ENCODE measurements at regions not wholly inside any gene's neighbourhood (a gene's known extent, or its start where the extent isn't known, plus 50 kb on each side); places are given as distances from the start of the nearest gene placed in this dataset.

DNA sequence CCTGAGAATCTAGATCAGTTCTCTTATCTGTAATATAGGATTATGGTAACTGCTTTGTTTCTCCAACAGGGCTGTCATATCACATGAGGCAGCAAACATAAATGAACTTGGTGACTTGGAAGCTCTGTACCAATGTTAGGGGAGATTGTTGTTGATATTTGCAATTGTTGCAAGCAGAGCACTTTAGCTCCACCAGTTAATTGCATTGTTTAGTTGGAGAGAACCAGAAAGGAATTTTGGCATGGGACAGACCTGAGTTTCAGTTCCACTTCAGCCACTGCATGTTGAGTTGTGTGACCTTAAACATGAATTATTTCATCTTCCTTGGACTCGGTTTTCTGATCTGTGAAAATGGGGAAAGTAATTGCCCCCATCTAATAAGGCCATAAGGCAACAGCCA lies 142.3 kb upstream of the JUN start:
- DNase-seq (ENCODE audit: low read depth) (no peak), FAIRE-seq (no peak)
- no peaks in the 10 kb centered on the region for H4K20me1 ChIP-seq (ENCODE audit: insufficient read depth, low read length)
- no peak overlapping the region for H3K4me2 ChIP-seq (ENCODE audit: low read length)
- TF ChIP-seq EZH2 (IDR thresholded peaks at IDR 0.05; ENCODE audit: insufficient read depth, low read length), result no peak
- TF ChIP-seq, protein P1, sequence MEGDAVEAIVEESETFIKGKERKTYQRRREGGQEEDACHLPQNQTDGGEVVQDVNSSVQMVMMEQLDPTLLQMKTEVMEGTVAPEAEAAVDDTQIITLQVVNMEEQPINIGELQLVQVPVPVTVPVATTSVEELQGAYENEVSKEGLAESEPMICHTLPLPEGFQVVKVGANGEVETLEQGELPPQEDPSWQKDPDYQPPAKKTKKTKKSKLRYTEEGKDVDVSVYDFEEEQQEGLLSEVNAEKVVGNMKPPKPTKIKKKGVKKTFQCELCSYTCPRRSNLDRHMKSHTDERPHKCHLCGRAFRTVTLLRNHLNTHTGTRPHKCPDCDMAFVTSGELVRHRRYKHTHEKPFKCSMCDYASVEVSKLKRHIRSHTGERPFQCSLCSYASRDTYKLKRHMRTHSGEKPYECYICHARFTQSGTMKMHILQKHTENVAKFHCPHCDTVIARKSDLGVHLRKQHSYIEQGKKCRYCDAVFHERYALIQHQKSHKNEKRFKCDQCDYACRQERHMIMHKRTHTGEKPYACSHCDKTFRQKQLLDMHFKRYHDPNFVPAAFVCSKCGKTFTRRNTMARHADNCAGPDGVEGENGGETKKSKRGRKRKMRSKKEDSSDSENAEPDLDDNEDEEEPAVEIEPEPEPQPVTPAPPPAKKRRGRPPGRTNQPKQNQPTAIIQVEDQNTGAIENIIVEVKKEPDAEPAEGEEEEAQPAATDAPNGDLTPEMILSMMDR (IDR thresholded peaks at IDR 0.05; ENCODE audit: insufficient read depth, low read depth, low read length), result no peak
- no peaks in the 10 kb centered on the region for H3K9me3 ChIP-seq (ENCODE audit: insufficient read depth, low read depth, low read length)
- Mint-ChIP-seq H3K36me3 (ENCODE audit: low read depth, unreplicated experiment) (no peaks in the 10 kb centered on the region), H3K9me3 (ENCODE audit: unreplicated experiment) (no peaks in the 10 kb centered on the region), H3K4me3 (ENCODE audit: unreplicated experiment) (no peak overlapping the region), H3K4me1 (ENCODE audit: low read depth, unreplicated experiment) (peaks cover 27% of the 10 kb centered on the region), H3K27me3 (ENCODE audit: low read depth, unreplicated experiment) (peaks cover under 1% of the 10 kb centered on the region), H3K27ac (ENCODE audit: unreplicated experiment) (no peak overlapping the region)
- H3K4me1 ChIP-seq (ENCODE audit: insufficient read depth, low read length), result peaks cover 9% of the 10 kb centered on the region
- H3K27ac ChIP-seq (ENCODE audit: low read depth, low read length), result no peak overlapping the region
- no peaks in the 10 kb centered on the region for H3K79me2 ChIP-seq (ENCODE audit: insufficient read depth, low read length)
- H3K9ac ChIP-seq (ENCODE audit: low read length), result no peak overlapping the region
- H3K4me3 ChIP-seq (ENCODE audit: insufficient read depth, low read depth, low read length), result no peak overlapping the region
- no peaks in the 10 kb centered on the region for H3K36me3 ChIP-seq (ENCODE audit: insufficient read depth, low read length)
- no peak overlapping the region for H2AFZ ChIP-seq (ENCODE audit: low read depth, low read length)
- no peaks in the 10 kb centered on the region for H3K27me3 ChIP-seq (ENCODE audit: insufficient read depth, low read length)

- Mint-ChIP-seq H3K4me1 (ENCODE audit: low read depth, unreplicated experiment) (peaks cover 27% of the 10 kb centered on the region), H3K9me3 (ENCODE audit: unreplicated experiment) (no peaks in the 10 kb centered on the region), H3K27ac (ENCODE audit: unreplicated experiment) (peak overlapping the region; percentile 1), H3K36me3 (ENCODE audit: low read depth, unreplicated experiment) (no peaks in the 10 kb centered on the region), H3K4me3 (ENCODE audit: unreplicated experiment) (peak overlapping the region; percentile 35), H3K27me3 (ENCODE audit: low read depth, unreplicated experiment) (no peaks in the 10 kb centered on the region)
- Histone ChIP-seq H3K36me3 (ENCODE audit: insufficient read depth, low read length) (no peaks in the 10 kb centered on the region), H3K4me1 (ENCODE audit: insufficient read depth, low read length) (peaks cover 9% of the 10 kb centered on the region), H3K4me3 (ENCODE audit: insufficient read depth, low read depth, low read length) (no peak overlapping the region), H3K27ac (ENCODE audit: low read depth, low read length) (no peak overlapping the region), H3K79me2 (ENCODE audit: insufficient read depth, low read length) (no peaks in the 10 kb centered on the region), H3K27me3 (ENCODE audit: insufficient read depth, low read length) (no peaks in the 10 kb centered on the region), H3K9ac (ENCODE audit: low read length) (no peak overlapping the region), H4K20me1 (ENCODE audit: insufficient read depth, low read length) (no peaks in the 10 kb centered on the region), H2AFZ (ENCODE audit: low read depth, low read length) (no peak overlapping the region), H3K4me2 (ENCODE audit: low read length) (no peak overlapping the region), H3K9me3 (ENCODE audit: insufficient read depth, low read depth, low read length) (no peaks in the 10 kb centered on the region)
- FAIRE-seq (no peak), DNase-seq (ENCODE audit: low read depth) (no peak)
- TF ChIP-seq, protein P1 (IDR thresholded peaks at IDR 0.05; ENCODE audit: insufficient read depth, low read depth, low read length), result no peak
- TF ChIP-seq EZH2 (IDR thresholded peaks at IDR 0.05; ENCODE audit: insufficient read depth, low read length), result no peak
Measured at GRCh38 chr1:58927041-58927721, 143.3 kb upstream of the JUN start.

DNA sequence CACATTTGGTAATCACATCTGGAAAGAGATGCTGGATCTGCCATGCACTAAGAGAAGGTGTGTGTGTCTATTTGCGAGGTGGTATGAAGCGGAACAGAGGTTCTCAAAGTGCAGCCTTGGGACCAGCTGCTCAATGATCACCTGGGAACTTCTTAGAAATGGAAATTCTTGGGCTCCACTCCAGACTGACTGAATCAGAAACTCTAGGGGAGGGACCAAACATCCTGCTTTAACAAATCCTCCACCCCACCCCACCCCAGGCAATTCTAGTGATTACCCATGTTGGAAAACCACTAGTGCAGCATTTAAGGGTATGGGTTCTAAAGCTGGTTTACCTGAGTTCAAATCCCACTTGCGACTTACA lies 143.9 kb upstream of the JUN start:
- H3K4me1 ChIP-seq (ENCODE audit: insufficient read depth, low read length), result peaks cover 12% of the 10 kb centered on the region
- H2AFZ ChIP-seq (ENCODE audit: low read depth, low read length), result no peak overlapping the region
- FAIRE-seq (no peak), DNase-seq (ENCODE audit: low read depth) (no peak)
- H3K79me2 ChIP-seq (ENCODE audit: insufficient read depth, low read length), result no peaks in the 10 kb centered on the region
- H3K4me2 ChIP-seq (ENCODE audit: low read length), result no peak overlapping the region
- Mint-ChIP-seq H3K27me3 (ENCODE audit: low read depth, unreplicated experiment) (no peaks in the 10 kb centered on the region), H3K4me3 (ENCODE audit: unreplicated experiment) (no peak overlapping the region), H3K4me1 (ENCODE audit: low read depth, unreplicated experiment) (peaks cover 31% of the 10 kb centered on the region), H3K27ac (ENCODE audit: unreplicated experiment) (peak overlapping the region; percentile 1), H3K36me3 (ENCODE audit: low read depth, unreplicated experiment) (no peaks in the 10 kb centered on the region), H3K9me3 (ENCODE audit: unreplicated experiment) (no peaks in the 10 kb centered on the region)
- no peaks in the 10 kb centered on the region for H3K9me3 ChIP-seq (ENCODE audit: insufficient read depth, low read depth, low read length)
- no peak overlapping the region for H3K9ac ChIP-seq (ENCODE audit: low read length)
- H3K4me3 ChIP-seq (ENCODE audit: insufficient read depth, low read depth, low read length), result no peak overlapping the region
- H4K20me1 ChIP-seq (ENCODE audit: insufficient read depth, low read length), result no peaks in the 10 kb centered on the region
- H3K27ac ChIP-seq (ENCODE audit: low read depth, low read length), result no peak overlapping the region
- H3K27me3 ChIP-seq (ENCODE audit: insufficient read depth, low read length), result no peaks in the 10 kb centered on the region
- H3K36me3 ChIP-seq (ENCODE audit: insufficient read depth, low read length), result no peaks in the 10 kb centered on the region
- TF ChIP-seq EZH2 (IDR thresholded peaks at IDR 0.05; ENCODE audit: insufficient read depth, low read length), result no peak
- TF ChIP-seq, protein P1 (IDR thresholded peaks at IDR 0.05; ENCODE audit: insufficient read depth, low read depth, low read length), result no peak

Data from astrocyte (in vitro differentiated cells and primary cell).